Stomach (tissue), 8 donors: ENCODE measurements at regions not wholly inside any gene's neighbourhood (a gene's known extent, or its start where the extent isn't known, plus 50 kb on each side); places are given as distances from the start of the nearest gene placed in this dataset.
"Not testable (repeated sequence)": the region's sequence is repeated elsewhere in the genome, so short reads cannot be mapped to it uniquely, and the experiment has no call there.

Source experiments
- DNase-seq, 2 donors: peaks; one replicate each; pipeline versions ENCODE4 v3.0.0 to v3.0.0-alpha.2; 2013 to 2019
- H3K27ac ChIP-seq, 5 donors: fragments of 200-600 bp in 4 of 5; sonication (generic) in 4 of 5; one replicate each; pipeline ENCODE4 v1.5.1; 2013 to 2019; ENCODE audit warnings: mild to moderate bottlenecking in 1 of 5, moderate library complexity in 1 of 5
- H3K27me3 ChIP-seq, 3 donors: fragments of 200-600 bp; sonication (generic); one replicate each; pipeline ENCODE4 v1.5.1; 2017 to 2019; ENCODE audit warnings: mixed run types in 1 of 3
- H3K36me3 ChIP-seq, 4 donors: fragments of 200-600 bp; sonication (generic); 1 replicate in 3 of 4; 2 replicates in 1 of 4; pipeline ENCODE4 v1.5.1; 2016 to 2019
- H3K4me1 ChIP-seq, 4 donors: fragments of 200-600 bp; sonication (generic); one replicate each; pipeline ENCODE4 v1.5.1; 2016 to 2019
- H3K4me3 ChIP-seq, 4 donors: fragments of 200-600 bp; sonication (generic) in 3 of 4; one replicate each; pipeline ENCODE4 v1.5.1; 2016 to 2019; ENCODE audit warnings: mild to moderate bottlenecking in 1 of 4
- H3K9me3 ChIP-seq, 4 donors: fragments of 200-600 bp; sonication (generic); one replicate each; pipeline ENCODE4 v1.5.1; 2016 to 2019
- EP300 ChIP-seq: sonication (generic); formaldehyde crosslinking; IDR thresholded peaks from one replicate; pipeline ENCODE4 v1.6.1; 2017; ENCODE audit warnings: antibody characterized with exemption
- POLR2A ChIP-seq, 4 donors: fragments of 450-650 bp; IDR thresholded peaks; one replicate each; pipeline ENCODE4 v1.6.1; 2016; ENCODE audit warnings: antibody characterized with exemption in 4 of 4, control low read depth in 2 of 4, mild to moderate bottlenecking in 1 of 4, moderate library complexity in 1 of 4
- POLR2AphosphoS5 ChIP-seq, 3 donors: sonication (generic); formaldehyde crosslinking; IDR thresholded peaks; one replicate each; pipeline ENCODE4 v1.6.1; 2016; ENCODE audit warnings: antibody characterized with exemption in 3 of 3
- WGBS, 5 donors: extraction: QIAGEN DNeasy Blood & Tissue Kit in 3 of 5; methylation state at CpG; one replicate each; pipeline versions ENCODE4 v1.1.5 to v1.1.7; 2013 to 2018; 5-methylcytosine and 5-hydroxymethylcytosine counted together
- intact Hi-C: fragments of 100-400 bp; cut with DNase I; formaldehyde crosslinking; loops from one replicate; pipeline ENCODE4 v1.15.1; 2023; ENCODE audit warnings: low total_unique reads
- TF ChIP-seq, protein P1 (sequence below), 7 experiments: fragments of 450-650 bp in 4 of 7; fragments of 200-600 bp in 3 of 7; sonication (generic) in 3 of 7; IDR thresholded peaks; one replicate each; pipeline ENCODE4 v1.5.1; 2016 to 2019; ENCODE audit warnings: antibody characterized with exemption in 7 of 7, control low read depth in 2 of 7, mild to moderate bottlenecking in 1 of 7
- donor health status: healthy with polysubstance abuse.
- donor health status: Bipolar disorder and iron deficiency.
- donor health status: healthy.

DNA sequence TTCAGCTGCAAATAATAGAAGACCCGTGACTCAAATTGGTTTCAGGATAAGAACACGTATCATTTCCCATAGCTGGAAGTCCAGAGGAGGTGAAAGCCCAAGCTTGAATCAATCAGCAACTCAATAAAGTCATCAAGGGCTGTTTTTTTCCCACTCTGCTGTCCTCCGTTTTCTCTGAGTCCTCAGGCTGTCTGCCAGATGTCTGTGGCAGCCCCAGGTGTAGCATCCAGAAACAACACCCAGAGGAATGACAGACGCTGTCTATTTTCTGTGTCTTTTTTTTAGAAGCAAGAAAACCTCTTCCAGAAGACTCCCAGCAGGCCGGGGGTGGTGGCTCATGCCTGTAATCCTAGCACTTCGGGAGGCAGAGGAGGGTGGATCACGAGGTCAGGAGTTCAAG, 204.4 kb downstream of the FAM43A start:
- H3K4me1 ChIP-seq = no peaks in the 10 kb centered on the region
- H3K9me3 ChIP-seq = peaks cover 0 to 7% (median 3%) of the 10 kb centered on the region in 4 donors
- no peaks in the 10 kb centered on the region for H3K36me3 ChIP-seq
- H3K4me3 ChIP-seq = no peak overlapping the region
- DNase-seq = no peak
- H3K27me3 ChIP-seq = no peaks in the 10 kb centered on the region
- TF ChIP-seq, protein P1, sequence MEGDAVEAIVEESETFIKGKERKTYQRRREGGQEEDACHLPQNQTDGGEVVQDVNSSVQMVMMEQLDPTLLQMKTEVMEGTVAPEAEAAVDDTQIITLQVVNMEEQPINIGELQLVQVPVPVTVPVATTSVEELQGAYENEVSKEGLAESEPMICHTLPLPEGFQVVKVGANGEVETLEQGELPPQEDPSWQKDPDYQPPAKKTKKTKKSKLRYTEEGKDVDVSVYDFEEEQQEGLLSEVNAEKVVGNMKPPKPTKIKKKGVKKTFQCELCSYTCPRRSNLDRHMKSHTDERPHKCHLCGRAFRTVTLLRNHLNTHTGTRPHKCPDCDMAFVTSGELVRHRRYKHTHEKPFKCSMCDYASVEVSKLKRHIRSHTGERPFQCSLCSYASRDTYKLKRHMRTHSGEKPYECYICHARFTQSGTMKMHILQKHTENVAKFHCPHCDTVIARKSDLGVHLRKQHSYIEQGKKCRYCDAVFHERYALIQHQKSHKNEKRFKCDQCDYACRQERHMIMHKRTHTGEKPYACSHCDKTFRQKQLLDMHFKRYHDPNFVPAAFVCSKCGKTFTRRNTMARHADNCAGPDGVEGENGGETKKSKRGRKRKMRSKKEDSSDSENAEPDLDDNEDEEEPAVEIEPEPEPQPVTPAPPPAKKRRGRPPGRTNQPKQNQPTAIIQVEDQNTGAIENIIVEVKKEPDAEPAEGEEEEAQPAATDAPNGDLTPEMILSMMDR (IDR thresholded peaks at IDR 0.05) = no peak
- no peak for TF ChIP-seq EP300
- TF ChIP-seq POLR2AphosphoS5 (IDR thresholded peaks at IDR 0.05) = no peak
- TF ChIP-seq POLR2A (IDR thresholded peaks at IDR 0.05) = no peak
- no peak overlapping the region for H3K27ac ChIP-seq
- intact Hi-C loops = no loop called here
- 75 to 86% (median 83%) methylated on average over 7 of the region's 7 CpGs for WGBS, 5 donors

DNA sequence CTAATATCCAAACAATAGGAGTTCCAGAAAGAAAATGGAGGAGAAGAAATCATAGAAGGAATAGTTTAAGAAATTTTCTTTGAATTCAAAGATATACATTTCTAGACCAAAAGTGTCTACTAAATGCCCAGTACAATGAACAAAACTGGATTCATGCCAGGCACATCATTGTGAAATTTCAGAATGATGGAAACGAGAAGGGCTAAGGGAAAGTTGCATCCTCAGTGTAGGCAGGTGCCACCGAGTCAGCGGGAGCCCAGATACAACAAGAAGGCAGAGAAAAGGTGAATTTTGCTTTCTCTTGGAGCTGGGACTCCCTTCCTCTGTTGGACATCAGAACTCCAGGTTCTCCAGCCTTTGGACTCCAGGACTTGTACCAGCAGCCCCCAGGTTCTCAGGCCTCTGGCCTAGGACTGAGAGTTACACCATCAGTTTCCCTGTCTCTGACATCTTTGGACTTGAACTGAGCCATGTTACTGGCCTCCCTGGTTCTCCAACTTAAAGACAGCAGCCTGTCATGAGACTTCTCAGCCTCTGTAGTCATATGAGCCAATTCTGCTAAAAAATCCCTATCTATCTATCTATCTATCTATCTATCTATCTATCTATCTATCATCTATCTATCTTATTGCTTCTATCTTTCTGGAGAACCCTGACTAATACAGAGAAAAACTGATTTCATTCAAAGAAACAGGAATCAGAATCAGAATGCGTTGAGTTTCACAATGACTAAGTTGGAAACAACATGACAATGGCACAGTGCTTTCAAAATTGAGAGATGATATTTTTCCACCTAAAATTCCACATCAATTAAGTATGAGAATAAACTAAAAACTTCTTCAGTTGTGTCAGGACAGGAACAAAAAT, 207.7 kb downstream of the FAM43A start:
- TF ChIP-seq, protein P1 (IDR thresholded peaks at IDR 0.05) = no peak
- TF ChIP-seq EP300 (no peak), POLR2A (IDR thresholded peaks at IDR 0.05) (no peak), POLR2AphosphoS5 (IDR thresholded peaks at IDR 0.05) (no peak)

DNA sequence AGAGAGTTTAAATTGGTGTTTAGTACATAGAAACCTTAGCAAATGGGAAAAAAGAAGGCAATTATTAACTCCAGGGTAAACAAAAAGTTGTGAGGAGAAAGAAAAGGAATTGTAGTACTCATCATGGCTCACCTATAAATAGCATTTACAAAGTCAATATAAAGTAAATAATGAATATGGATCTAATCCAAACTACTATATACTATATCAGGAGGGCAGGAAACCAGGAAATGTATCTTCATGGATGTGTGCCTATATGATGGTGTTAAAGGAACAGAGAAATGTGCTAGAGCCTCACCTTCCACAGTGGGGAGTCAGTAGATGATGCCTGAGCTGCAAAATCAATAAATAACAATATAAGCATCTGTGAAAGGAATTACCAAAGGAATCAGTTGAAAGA, 208.9 kb downstream of the FAM43A start:
- no peak for DNase-seq
- Histone ChIP-seq H3K36me3 (no peaks in the 10 kb centered on the region), H3K27ac (no peak overlapping the region), H3K27me3 (no peaks in the 10 kb centered on the region), H3K4me3 (no peak overlapping the region), H3K9me3 (peaks cover 0 to 12% (median 5%) of the 10 kb centered on the region in 4 donors), H3K4me1 (no peaks in the 10 kb centered on the region)
- intact Hi-C loops = no loop called here
- TF ChIP-seq EP300 (no peak), POLR2A (IDR thresholded peaks at IDR 0.05) (no peak), POLR2AphosphoS5 (IDR thresholded peaks at IDR 0.05) (no peak)
- TF ChIP-seq, protein P1 (IDR thresholded peaks at IDR 0.05) = no peak

More for the DNA sequence above, 207.7 kb downstream of the FAM43A start:
- H3K4me3 ChIP-seq = no peak overlapping the region
- no peaks in the 10 kb centered on the region for H3K27me3 ChIP-seq
- H3K27ac ChIP-seq = no peak overlapping the region
- 63 to 93% (median 81%) methylated on average over 4 of the region's 4 CpGs for WGBS, 5 donors
- intact Hi-C loops = no loop called here
- no peaks in the 10 kb centered on the region for H3K36me3 ChIP-seq
- no peaks in the 10 kb centered on the region for H3K4me1 ChIP-seq
- peaks cover 0 to 9% (median 3%) of the 10 kb centered on the region in 4 donors for H3K9me3 ChIP-seq
- no peak for DNase-seq

DNA sequence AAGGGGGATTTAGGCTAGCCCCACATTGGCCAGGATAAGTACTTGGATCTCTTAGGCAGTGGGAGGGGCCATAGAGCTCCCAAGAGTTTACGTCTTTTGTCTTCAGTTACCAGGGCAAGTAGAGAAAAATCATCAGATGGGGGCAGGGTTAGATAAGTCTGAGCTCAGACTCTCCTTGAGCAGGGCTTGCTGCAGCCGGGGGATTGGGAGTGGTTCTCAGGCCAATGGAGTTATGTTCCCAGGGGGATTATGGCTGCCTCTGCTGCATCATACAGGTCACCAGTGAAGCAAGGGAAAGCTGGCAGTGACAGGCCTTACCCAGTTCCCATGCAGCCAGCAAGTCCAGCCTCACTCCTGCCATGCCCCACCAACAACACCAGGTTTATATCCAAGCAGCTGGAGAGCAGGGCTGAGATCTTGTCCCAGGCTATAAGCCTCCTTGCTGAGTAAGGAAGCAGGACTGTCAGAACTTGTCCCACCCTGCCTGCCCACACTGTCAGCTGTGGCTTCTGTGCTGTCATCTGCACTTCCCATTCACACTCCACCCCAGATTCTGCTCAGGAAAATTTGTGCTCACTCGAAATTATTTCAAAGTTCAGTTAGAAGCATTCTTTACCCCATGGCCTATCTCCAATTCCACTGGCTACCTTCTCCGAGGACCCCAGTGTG, 215.3 kb downstream of the FAM43A start:
- H3K27ac ChIP-seq = no peak overlapping the region
- intact Hi-C loops = no loop called here
- DNase-seq = no peak
- H3K4me1 ChIP-seq = no peaks in the 10 kb centered on the region
- TF ChIP-seq POLR2A (IDR thresholded peaks at IDR 0.05) (no peak), EP300 (no peak), POLR2AphosphoS5 (IDR thresholded peaks at IDR 0.05) (no peak)
- TF ChIP-seq, protein P1 (IDR thresholded peaks at IDR 0.05) = no peak
- 68 to 86% (median 79%) methylated on average over 4 of the region's 4 CpGs for WGBS, 5 donors
- no peaks in the 10 kb centered on the region for H3K36me3 ChIP-seq
- H3K4me3 ChIP-seq = no peak overlapping the region
- no peaks in the 10 kb centered on the region for H3K27me3 ChIP-seq
- H3K9me3 ChIP-seq = peaks cover 0 to 16% (median 7%) of the 10 kb centered on the region in 4 donors

DNA sequence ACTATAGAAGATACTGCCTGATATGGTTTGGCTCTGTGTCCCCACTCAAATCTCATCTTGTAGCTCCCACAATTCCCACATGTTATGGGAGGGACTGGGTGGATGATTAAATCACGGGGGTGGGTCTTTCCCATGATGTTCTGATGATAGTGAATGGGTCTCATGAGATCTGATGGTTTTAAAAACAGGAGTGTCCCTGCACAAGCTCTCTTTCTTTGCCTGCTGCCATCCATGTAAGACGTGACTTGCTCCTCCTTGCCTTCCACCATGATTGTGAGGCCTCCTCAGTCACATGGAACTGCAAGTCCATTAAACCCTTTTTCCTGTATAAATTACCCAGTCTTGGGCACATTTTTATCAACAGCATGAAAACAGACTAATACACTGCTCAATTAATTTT, 217.8 kb downstream of the FAM43A start:
- H3K36me3 ChIP-seq, H3K27me3 ChIP-seq, intact Hi-C loops, H3K4me3 ChIP-seq, DNase-seq, H3K27ac ChIP-seq, H3K4me1 ChIP-seq: not testable (repeated sequence)
- peaks cover 0 to 16% (median 7%) of the 10 kb centered on the region in 4 donors for H3K9me3 ChIP-seq
- 79 to 88% (median 84%) methylated on average over 2 of the region's 2 CpGs for WGBS, 5 donors

DNA sequence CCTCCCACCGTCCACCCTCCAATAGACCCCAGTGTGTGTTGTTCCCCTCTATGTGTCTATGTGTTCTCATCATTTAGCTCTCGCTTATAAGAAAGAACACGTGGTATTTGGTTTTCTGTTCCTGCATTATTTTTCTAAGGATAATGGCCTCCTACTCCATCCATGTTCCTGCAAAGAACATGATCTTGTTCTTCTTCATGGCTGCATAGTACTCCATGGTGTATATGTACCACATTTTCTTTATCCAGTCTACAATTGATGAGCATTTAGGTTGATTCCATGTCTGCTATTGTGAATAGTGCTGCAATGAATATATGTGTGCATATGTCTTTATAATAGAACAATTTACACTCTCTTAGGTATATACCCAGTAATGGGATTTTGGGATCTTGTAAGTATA, 219.3 kb downstream of the FAM43A start:
- intact Hi-C loops, DNase-seq, H3K4me3 ChIP-seq, H3K36me3 ChIP-seq, H3K9me3 ChIP-seq, H3K27me3 ChIP-seq, H3K27ac ChIP-seq, H3K4me1 ChIP-seq: not testable (repeated sequence)
- 92 to 98% (median 93%) methylated on average over 3 of the region's 3 CpGs for WGBS, 5 donors
